Esophagus muscularis mucosa (tissue), 4 donors: ENCODE measurements at regions not wholly inside any gene's neighbourhood (a gene's known extent, or its start where the extent isn't known, plus 50 kb on each side); places are given as distances from the start of the nearest gene placed in this dataset.

Experiments
- EP300 ChIP-seq: sonication (generic); formaldehyde crosslinking; IDR thresholded peaks from one replicate; pipeline ENCODE4 v1.6.1; 2017; ENCODE audit warnings: antibody characterized with exemption
- POLR2A ChIP-seq: fragments of 450-650 bp; IDR thresholded peaks from one replicate; pipeline ENCODE4 v1.6.1; 2017; ENCODE audit warnings: antibody characterized with exemption, moderate library complexity, mild to moderate bottlenecking, low read depth
- POLR2AphosphoS5 ChIP-seq, 2 donors: sonication (generic); formaldehyde crosslinking; IDR thresholded peaks; one replicate each; pipeline ENCODE4 v1.6.1; 2017; ENCODE audit warnings: antibody characterized with exemption in 2 of 2
- TF ChIP-seq, protein P1 (sequence below), 3 experiments: fragments of 200-600 bp in 2 of 3; fragments of 450-650 bp in 1 of 3; sonication (generic) in 2 of 3; IDR thresholded peaks; one replicate each; pipeline ENCODE4 v1.5.1; 2017 to 2019; ENCODE audit warnings: antibody characterized with exemption in 3 of 3, mild to moderate bottlenecking in 2 of 3, moderate library complexity in 1 of 3

DNA sequence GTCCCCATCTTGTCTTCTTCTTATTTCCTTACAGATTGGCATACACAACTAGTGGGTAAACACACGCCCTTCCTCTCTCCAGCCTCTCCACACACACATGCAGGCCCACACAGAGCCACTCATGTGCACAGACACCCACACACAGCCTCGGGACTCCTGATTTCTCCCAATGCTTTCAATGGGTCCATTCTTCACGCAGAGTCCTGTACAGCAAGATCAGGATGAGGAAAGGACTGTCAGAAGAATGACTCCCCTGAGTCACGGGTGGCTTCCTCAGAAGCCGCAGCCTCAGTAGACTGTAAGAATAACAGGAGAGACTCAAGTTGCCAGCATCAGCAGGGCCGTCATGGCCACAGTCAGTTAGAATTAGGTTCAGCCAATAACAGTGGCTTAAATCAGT, 109.1 kb upstream of the GLI2 start:
- TF ChIP-seq, protein P1, sequence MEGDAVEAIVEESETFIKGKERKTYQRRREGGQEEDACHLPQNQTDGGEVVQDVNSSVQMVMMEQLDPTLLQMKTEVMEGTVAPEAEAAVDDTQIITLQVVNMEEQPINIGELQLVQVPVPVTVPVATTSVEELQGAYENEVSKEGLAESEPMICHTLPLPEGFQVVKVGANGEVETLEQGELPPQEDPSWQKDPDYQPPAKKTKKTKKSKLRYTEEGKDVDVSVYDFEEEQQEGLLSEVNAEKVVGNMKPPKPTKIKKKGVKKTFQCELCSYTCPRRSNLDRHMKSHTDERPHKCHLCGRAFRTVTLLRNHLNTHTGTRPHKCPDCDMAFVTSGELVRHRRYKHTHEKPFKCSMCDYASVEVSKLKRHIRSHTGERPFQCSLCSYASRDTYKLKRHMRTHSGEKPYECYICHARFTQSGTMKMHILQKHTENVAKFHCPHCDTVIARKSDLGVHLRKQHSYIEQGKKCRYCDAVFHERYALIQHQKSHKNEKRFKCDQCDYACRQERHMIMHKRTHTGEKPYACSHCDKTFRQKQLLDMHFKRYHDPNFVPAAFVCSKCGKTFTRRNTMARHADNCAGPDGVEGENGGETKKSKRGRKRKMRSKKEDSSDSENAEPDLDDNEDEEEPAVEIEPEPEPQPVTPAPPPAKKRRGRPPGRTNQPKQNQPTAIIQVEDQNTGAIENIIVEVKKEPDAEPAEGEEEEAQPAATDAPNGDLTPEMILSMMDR (IDR thresholded peaks at IDR 0.05): no peak
- TF ChIP-seq POLR2A (no peak), POLR2AphosphoS5 (IDR thresholded peaks at IDR 0.05) (no peak), EP300 (no peak)
